ENCODE measurements at regions not wholly inside any gene's neighbourhood (a gene's known extent, or its start where the extent isn't known, plus 50 kb on each side); places are given as distances from the start of the nearest gene placed in this dataset.

DNA sequence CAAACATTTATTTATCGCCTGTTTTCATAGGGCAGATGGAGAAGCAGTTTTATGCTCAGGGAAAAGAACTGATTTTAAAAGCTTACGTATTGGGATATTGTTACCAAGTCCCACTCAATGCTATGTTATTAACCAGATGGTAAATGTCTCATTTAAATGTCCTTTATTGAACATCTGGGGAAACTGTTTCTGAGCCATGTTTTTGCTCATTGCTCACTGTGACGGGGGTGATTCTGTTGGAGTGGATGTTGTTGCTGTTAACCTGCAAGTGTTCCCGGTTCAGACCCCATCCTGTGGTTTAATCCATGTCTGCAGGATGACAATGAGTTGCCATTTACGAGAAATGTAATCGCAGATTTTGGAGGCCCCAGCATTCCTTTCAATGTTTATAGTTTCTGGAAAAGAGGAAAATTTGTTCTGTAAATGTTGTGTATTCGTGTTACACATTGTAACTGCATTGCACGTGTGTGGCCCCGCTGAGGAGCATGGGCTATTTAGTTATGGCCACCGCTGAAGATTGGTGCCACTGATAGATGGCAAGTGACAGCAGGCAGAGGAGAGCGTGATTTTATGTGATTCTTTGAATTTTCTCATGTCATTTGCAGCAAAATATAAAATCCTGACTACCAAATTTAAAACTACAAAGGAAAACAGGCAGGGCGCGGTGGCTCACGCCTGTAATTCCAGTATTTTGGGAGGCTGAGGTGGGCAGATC, 174.8 kb upstream of the COPS8 start:
- no peaks in the 10 kb centered on the region for H3K27me3 Mint-ChIP-seq (ENCODE audit: low read depth)
- TF ChIP-seq, protein P1, sequence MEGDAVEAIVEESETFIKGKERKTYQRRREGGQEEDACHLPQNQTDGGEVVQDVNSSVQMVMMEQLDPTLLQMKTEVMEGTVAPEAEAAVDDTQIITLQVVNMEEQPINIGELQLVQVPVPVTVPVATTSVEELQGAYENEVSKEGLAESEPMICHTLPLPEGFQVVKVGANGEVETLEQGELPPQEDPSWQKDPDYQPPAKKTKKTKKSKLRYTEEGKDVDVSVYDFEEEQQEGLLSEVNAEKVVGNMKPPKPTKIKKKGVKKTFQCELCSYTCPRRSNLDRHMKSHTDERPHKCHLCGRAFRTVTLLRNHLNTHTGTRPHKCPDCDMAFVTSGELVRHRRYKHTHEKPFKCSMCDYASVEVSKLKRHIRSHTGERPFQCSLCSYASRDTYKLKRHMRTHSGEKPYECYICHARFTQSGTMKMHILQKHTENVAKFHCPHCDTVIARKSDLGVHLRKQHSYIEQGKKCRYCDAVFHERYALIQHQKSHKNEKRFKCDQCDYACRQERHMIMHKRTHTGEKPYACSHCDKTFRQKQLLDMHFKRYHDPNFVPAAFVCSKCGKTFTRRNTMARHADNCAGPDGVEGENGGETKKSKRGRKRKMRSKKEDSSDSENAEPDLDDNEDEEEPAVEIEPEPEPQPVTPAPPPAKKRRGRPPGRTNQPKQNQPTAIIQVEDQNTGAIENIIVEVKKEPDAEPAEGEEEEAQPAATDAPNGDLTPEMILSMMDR (conservative IDR thresholded peaks at IDR 0.05): no peak
- no peak overlapping the region for H3K4me3 Mint-ChIP-seq
- peaks cover 51% of the 10 kb centered on the region for H3K4me1 Mint-ChIP-seq
- no peak for DNase-seq (ENCODE audit: low read depth, low spot score)
- no peaks in the 10 kb centered on the region for H3K9me3 Mint-ChIP-seq
- no peaks in the 10 kb centered on the region for H3K36me3 Mint-ChIP-seq (ENCODE audit: low read depth)
- no peak overlapping the region for H3K27ac Mint-ChIP-seq (ENCODE audit: unreplicated experiment)

DNA sequence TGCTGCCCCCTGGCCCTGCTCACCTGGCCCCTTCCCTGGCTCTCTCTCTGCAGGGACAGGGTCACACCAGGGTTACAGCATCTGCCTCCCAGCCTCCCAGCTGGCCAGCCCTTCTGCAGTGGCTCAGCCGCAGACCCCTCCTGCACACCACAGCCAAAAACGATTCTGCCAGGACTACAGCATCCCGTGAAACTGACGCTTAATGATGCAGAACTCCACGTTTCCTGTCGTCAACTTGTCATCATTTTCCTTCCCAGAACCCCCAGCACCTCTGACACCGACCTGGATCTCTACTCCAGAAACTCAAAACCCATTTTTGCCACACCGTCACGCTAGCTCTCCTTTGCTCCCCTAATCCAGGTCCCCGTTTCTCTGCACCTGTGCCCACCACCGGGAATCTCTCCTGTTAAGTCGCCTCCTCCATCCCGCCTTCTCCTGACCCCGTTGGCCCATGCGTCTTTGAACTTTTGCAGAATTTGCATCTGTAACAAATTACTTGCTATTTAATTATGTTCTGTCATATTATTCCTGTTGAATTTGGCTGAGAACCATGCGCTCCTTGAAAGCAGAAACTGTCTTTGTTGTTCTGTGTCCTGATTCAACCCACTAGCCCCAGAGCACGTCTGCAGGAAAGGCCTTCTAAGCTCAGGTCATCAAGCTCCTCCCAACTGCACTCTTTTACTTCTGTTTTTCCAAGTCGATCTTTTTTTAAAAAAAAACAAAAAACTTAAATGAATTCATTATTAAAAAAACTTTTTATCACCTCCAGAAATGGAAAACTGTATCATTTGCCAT, 173.2 kb upstream of the COPS8 start:
- DNase-seq (ENCODE audit: low read depth, low spot score): no peak
- TF ChIP-seq, protein P1 (conservative IDR thresholded peaks at IDR 0.05): no peak
- Mint-ChIP-seq H3K27ac (ENCODE audit: unreplicated experiment) (peak overlapping the region; percentile 64), H3K9me3 (no peaks in the 10 kb centered on the region), H3K27me3 (ENCODE audit: low read depth) (no peaks in the 10 kb centered on the region), H3K4me3 (no peak overlapping the region), H3K36me3 (ENCODE audit: low read depth) (no peaks in the 10 kb centered on the region), H3K4me1 (peaks cover 62% of the 10 kb centered on the region)

DNA sequence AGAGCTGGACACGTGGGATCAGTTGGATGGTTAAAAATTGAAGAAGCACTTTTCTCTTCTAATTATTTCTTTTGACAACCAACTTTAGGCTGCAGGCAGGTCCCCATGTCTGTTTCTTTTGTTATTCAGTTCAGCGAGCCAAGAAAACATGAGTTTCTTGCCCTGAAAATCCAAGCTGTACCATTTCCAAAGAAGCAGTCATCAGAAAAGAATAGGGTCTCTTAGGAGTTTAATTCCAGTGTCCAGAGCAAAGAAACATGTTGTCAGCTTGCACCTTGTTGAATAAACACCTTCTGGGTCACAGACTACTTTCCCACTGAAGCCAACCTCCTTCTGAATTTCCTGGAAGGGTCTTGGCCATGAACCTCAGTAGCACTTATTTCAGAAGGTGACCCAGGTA, 170.5 kb upstream of the COPS8 start:
- peaks cover 74% of the 10 kb centered on the region for H3K4me1 Mint-ChIP-seq
- H3K27me3 Mint-ChIP-seq (ENCODE audit: low read depth): no peaks in the 10 kb centered on the region
- peaks cover 4% of the 10 kb centered on the region for H3K9me3 Mint-ChIP-seq
- TF ChIP-seq, protein P1 (conservative IDR thresholded peaks at IDR 0.05): no peak
- no peak overlapping the region for H3K27ac Mint-ChIP-seq (ENCODE audit: unreplicated experiment)
- H3K4me3 Mint-ChIP-seq: no peak overlapping the region
- no peaks in the 10 kb centered on the region for H3K36me3 Mint-ChIP-seq (ENCODE audit: low read depth)
- no peak for DNase-seq (ENCODE audit: low read depth, low spot score)

DNA sequence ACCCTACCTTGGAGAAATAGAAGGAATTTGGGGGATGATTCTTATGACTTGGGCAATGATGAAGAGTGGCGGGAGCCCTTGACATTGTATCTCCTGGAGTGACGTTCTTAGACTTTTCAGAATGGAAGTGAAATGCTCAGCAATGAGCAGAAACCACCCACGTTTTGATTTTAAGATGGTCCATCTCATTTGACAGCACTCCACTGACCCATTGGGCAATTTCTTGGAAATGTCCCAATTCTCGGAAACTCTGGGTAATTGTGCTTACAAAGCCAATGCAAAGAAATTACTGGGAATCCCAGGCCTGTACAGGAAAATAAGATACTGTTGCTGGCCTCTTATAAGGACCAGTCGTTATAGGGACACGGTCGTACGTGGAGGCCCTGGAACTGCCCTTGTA, 170.0 kb upstream of the COPS8 start:
- H3K36me3 Mint-ChIP-seq (ENCODE audit: low read depth): no peaks in the 10 kb centered on the region
- peak overlapping the region; percentile 14 for H3K4me3 Mint-ChIP-seq
- peaks cover 78% of the 10 kb centered on the region for H3K4me1 Mint-ChIP-seq
- H3K27me3 Mint-ChIP-seq (ENCODE audit: low read depth): no peaks in the 10 kb centered on the region
- DNase-seq (ENCODE audit: low read depth, low spot score): no peak
- TF ChIP-seq, protein P1 (conservative IDR thresholded peaks at IDR 0.05): no peak
- H3K9me3 Mint-ChIP-seq: peaks cover 6% of the 10 kb centered on the region
- H3K27ac Mint-ChIP-seq (ENCODE audit: unreplicated experiment): peak overlapping the region; percentile 30

DNA sequence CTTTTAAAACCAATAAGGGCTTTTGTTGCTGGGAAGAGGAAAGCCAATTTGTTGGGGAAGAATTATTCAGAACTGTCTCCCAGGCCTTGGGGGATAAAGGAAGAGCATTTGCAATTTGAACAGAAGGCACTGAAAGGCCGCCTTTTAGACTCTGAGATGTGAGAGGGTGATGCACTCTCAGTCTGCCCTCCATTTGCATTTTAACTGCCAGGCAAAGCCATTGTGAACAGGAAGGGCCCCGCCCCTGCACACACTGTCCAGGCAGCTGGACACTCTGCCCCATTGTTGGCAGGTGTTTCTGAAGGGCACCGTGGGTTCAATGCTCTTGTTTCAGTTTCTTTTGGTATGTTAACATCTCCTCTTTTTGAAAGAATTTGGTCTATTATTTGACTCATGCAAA, 169.5 kb upstream of the COPS8 start:
- Mint-ChIP-seq H3K4me1 (peaks cover 78% of the 10 kb centered on the region), H3K9me3 (peaks cover 6% of the 10 kb centered on the region), H3K27ac (ENCODE audit: unreplicated experiment) (peak overlapping the region; percentile 30), H3K27me3 (ENCODE audit: low read depth) (no peaks in the 10 kb centered on the region), H3K4me3 (peak overlapping the region; percentile 14), H3K36me3 (ENCODE audit: low read depth) (no peaks in the 10 kb centered on the region)
- peak; percentile 43 for DNase-seq (ENCODE audit: low read depth, low spot score)
- TF ChIP-seq, protein P1 (conservative IDR thresholded peaks at IDR 0.05): no peak

All from neural crest cell (in vitro differentiated cells).